Left forelimb (tissue), 1 donor: ENCODE measurements at regions not wholly inside any gene's neighbourhood (a gene's known extent, or its start where the extent isn't known, plus 50 kb on each side); places are given as distances from the start of the nearest gene placed in this dataset.

Source experiments
- DNase-seq: peaks from one replicate; pipeline ENCODE4 v3.0.0-alpha.2; 2018; ENCODE audit warnings: low spot score

DNA sequence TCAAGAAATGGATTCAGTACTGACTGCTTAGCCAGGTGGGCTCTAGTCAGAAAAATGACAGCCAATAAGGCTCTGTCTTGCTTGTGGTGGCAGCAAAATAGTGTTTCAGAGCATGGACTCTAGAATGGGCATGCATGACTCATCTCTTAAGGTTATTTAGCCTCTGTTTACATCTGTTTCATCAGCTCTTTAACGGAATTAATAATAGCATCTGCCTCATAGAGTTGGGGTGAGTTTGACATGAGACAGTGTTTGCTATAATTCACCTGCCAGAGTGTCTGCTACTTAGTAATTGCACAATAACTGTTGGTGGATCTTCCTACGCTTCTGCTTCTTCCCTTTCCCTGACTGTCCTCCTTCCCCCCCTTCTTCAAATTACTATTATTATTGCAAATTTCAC lies 350.4 kb upstream of the SEMA6D start:
- no peak for DNase-seq

GRCh38 chr15:47367726-47368390 lies 349.4 kb upstream of the SEMA6D start:
- DNase-seq = no peak

DNA sequence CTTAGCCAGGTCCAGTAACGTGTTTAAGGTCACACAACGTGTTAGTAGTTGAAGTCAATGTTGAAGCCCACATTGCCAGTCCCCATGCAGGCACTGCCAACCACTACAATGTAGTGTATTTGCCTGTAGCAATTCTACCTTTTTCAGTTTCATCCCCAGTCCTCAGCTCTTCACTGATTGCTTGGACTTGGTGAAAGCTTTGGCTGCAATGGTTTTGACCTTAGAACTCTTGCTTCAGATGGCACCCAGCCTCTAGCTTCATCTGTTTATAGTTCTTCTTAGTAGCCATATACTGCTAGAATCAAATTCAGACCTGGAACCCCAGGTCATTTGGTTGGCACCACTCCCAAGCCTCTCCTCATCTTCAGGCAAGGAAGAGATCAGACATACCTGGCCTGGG lies 345.4 kb upstream of the SEMA6D start:
- DNase-seq = no peak

GRCh38 chr15:47374222-47374621 lies 343.1 kb upstream of the SEMA6D start:
- DNase-seq = no peak

DNA sequence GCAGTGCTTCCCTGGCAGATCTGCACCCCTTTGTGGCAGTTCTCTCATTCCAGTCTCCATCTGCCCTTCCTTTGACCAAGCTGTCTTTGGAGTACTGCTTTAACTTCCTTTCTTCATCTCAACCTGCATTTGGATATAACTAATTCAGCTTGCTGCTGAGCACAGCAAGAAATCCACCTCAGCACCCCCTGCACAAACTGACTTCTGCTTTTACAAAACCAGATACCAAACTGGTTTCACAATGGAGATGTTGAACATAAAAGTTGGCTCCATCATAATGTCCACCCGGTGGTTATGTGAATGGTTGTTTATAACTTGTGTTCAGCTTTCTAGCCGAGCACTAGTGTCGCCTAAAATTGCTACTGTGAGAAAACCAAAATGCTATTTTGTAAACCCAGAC lies 341.1 kb upstream of the SEMA6D start:
- DNase-seq = no peak

GRCh38 chr15:47377465-47377864 lies 339.8 kb upstream of the SEMA6D start:
- no peak for DNase-seq

DNA sequence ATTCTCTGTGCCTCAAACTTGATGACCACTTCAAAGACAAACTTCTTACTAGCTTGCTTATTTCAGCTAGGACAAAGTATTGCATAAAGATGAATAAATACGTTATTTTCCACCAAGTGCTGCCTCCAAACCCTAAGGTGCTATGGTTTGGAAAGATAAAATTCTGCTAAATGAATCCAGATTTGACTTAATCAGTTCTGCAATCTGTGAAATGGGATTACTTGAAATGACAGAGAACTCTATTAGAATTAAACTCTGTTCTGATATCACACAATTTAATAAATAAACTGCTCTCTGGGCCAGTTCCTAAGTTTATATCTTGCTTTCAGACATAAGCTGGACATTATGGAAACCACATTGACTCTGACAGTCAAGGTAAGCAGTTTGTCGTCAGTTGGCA lies 338.8 kb upstream of the SEMA6D start:
- DNase-seq = no peak

- no peak for DNase-seq
Measured at GRCh38 chr15:47383102-47383501, 334.2 kb upstream of the SEMA6D start.

GRCh38 chr15:47383801-47384200 lies 333.5 kb upstream of the SEMA6D start:
- DNase-seq = no peak

DNA sequence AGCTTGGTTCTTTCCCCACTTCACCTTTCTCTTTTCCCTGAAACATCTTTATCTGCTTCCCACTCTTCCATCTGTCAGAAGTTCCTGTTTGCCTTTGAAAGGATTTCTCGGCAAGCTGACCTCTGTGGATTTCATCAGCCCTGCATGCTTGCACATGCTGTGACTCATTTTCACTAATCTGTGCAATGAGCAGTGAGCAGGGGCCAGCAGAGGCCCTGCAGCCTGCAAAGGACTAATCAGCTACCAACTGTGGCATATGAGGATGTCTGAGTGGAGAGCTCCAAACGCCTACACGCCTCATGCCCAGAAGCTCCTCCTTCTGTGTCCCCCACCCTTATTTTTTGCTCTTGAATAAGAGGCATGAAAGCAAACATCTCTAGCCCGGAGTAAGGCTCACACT lies 333.0 kb upstream of the SEMA6D start:
- DNase-seq = no peak

DNA sequence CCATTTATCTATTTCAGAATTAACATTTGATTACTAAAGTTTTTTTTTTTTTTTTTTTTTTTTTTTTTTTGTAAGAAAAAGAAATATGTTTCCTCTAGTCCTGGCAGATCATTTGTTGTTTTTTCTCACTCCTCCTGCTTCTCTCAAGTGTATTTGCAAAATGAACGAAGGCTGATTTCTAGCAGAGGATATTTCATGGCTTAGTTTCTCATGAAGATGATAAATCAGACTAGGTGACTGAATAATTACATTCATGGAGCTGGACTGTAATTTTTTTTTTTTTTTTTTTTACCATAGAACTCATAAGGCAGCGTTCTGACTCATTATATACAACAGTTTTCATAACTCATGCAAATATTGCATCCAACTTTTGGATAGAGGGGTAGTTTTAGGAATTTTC lies 332.5 kb upstream of the SEMA6D start:
- DNase-seq = no peak

- DNase-seq = no peak
Measured at GRCh38 chr15:47386459-47386858, 330.8 kb upstream of the SEMA6D start.

- DNase-seq = no peak
Measured at GRCh38 chr15:47388299-47388698, 329.0 kb upstream of the SEMA6D start.

GRCh38 chr15:47390208-47390765 lies 327.0 kb upstream of the SEMA6D start:
- no peak for DNase-seq

- DNase-seq = no peak
Measured at GRCh38 chr15:47394286-47394809, 323.0 kb upstream of the SEMA6D start.

- no peak for DNase-seq
Measured at GRCh38 chr15:47395076-47395475, 322.2 kb upstream of the SEMA6D start.

GRCh38 chr15:47397655-47398054 lies 319.6 kb upstream of the SEMA6D start:
- DNase-seq = no peak

DNA sequence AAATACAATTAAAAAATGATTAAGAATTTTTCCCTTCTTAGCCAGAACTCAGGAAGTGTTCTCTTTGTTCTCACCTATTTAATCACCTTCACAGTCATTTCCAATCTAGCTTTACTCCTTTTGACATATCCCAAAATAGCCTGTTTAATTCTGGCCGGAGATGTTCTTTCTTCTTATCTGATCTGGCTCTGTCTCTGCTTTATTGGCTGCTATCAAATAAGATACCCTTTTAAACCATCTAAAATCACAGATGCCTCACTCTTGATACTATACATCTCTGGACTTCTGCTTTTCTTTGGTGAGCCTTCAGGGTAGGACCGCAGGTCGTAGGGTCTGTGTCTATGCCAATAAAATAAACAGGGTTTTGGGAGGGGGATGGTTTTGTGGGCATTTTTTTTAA lies 319.2 kb upstream of the SEMA6D start:
- no peak for DNase-seq

GRCh38 chr15:47398594-47398993 lies 318.7 kb upstream of the SEMA6D start:
- DNase-seq = no peak

DNA sequence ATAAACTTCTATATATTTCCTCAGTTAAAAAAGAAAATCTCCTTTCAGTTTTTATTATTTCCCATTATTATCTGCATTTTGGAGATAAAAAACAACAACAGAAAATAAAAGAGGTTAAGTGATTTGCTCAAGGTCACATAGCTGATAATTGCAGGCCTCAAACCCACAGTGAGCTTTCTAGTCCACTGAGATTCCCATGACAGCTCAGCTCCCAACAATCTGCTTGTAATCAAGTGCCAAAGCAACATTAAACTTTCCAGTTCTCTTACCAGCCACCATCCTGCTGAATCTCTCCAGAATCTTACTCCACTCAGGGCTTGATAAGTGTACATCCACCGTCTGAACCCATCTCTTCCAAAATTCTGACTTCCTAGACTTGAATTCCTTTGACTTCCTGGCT lies 318.2 kb upstream of the SEMA6D start:
- DNase-seq = no peak

DNA sequence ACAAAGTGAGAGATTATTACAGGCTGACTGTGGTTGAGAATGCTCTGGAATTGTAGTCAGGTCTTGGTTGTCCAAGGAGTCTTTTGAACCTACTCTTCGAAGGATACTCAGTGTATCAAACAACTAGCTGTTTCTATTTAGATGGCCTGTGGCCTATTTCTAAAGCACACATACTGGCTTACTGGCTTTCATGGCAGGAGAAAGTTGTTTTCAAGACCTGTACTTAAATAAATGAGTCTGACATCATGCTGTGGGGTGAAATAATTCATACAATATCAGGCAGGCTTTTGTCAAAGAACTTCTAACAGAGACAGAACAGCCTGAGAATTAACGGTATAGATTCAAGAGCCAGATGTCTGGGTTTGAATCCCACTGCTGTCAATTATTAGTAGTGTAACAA lies 316.7 kb upstream of the SEMA6D start:
- no peak for DNase-seq

DNA sequence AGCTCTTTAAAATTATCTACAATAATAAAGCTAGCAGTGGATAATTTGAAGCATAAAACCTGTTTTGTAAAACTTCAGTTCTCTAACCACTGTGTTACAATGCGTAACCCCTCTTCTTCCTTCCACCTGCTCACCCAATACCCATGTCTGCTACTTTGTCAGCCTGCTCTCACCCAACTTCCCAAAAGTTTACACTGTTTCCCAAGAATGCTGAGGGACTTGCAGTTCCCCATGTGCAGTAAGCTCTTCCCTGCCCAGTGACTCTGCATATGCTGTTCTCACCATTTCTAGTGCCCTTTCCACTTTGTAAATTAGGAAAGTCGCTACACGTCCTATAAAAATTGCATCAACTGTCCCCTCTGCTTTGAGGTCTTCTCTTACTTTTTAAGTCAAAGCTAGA lies 315.9 kb upstream of the SEMA6D start:
- no peak for DNase-seq

- DNase-seq = no peak
Measured at GRCh38 chr15:47402829-47403228, 314.5 kb upstream of the SEMA6D start.

GRCh38 chr15:47404877-47405276 lies 312.4 kb upstream of the SEMA6D start:
- DNase-seq = no peak
